ENCODE measurements at regions not wholly inside any gene's neighbourhood (a gene's known extent, or its start where the extent isn't known, plus 50 kb on each side); places are given as distances from the start of the nearest gene placed in this dataset.
"Not testable (repeated sequence)": the region's sequence is repeated elsewhere in the genome, so short reads cannot be mapped to it uniquely, and the experiment has no call there.

GRCh38 chr20:33939031-33939430, 54.7 kb upstream of the RALY start:
- not testable (repeated sequence) for DNase-seq
- peak; percentile 65 for ATAC-seq (ENCODE audit: poor library complexity)
- intact Hi-C loops (cut with DNase I) = loop anchor here (10.0 kb wide), 1 partner anchor 186 kb away; no protein-coding TSS in a partner anchor

GRCh38 chr20:33940666-33941065, 53.0 kb upstream of the RALY start:
- intact Hi-C loops (cut with DNase I) = no loop called here
- DNase-seq (no peak), ATAC-seq (ENCODE audit: poor library complexity) (no peak)

Measured in Right ventricle myocardium superior (tissue), 1 donor.